ENCODE measurements at regions not wholly inside any gene's neighbourhood (a gene's known extent, or its start where the extent isn't known, plus 50 kb on each side); places are given as distances from the start of the nearest gene placed in this dataset.

DNA sequence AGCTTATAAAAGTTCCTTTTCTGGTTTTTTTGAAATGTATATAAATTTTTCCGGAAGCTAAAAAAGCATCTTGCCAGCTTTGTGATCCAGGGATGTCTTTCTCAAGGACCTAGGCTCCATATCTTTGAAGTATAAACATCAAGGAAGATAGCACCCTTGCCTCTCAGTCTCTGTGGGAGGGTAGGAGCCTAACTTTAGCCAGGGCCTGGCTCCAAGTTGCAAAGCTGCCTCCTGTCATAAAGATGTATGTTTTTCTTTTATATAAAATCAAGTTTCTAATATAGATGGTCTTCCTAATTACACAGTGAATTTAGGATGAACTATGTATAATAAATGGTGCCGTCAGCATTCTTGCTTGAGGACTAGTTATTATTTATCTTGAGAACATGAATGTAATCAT is 612.6 kb upstream of the USP15 start:
- TF ChIP-seq CTCF (IDR thresholded peaks at IDR 0.05): no peak
- TF ChIP-seq ZFX (IDR thresholded peaks at IDR 0.05; ENCODE audit: borderline replicate concordance): no peak

All from 22Rv1 (cell line).